Thymus (tissue), 11 donors: ENCODE measurements at regions not wholly inside any gene's neighbourhood (a gene's known extent, or its start where the extent isn't known, plus 50 kb on each side); places are given as distances from the start of the nearest gene placed in this dataset.

Experiments used
- DNase-seq, 9 donors: peaks; one replicate each; pipeline ENCODE4 v3.0.0-alpha.2; 2013; ENCODE audit warnings: low spot score in 9 of 9, low read depth in 6 of 9, missing footprints in 1 of 9
- H3K27ac ChIP-seq, 2 donors: one replicate each; pipeline ENCODE4 v1.5.1; 2013; ENCODE audit warnings: control low read depth in 1 of 2, low read depth in 1 of 2, low read length in 1 of 2, mild to moderate bottlenecking in 1 of 2, moderate library complexity in 1 of 2
- H3K27me3 ChIP-seq, 2 donors: one replicate each; pipeline ENCODE4 v1.5.1; 2013; ENCODE audit warnings: low read length in 1 of 2; ENCODE audit not compliant: control insufficient read depth in 2 of 2, insufficient read depth in 1 of 2
- H3K36me3 ChIP-seq, 2 donors: one replicate each; pipeline ENCODE4 v1.5.1; 2013; ENCODE audit warnings: low read length in 1 of 2, mild to moderate bottlenecking in 1 of 2, moderate library complexity in 1 of 2; ENCODE audit not compliant: control insufficient read depth in 2 of 2, insufficient read depth in 2 of 2
- H3K4me1 ChIP-seq, 2 donors: one replicate each; pipeline ENCODE4 v1.5.1; 2013; ENCODE audit warnings: low read length in 2 of 2; ENCODE audit not compliant: control insufficient read depth in 2 of 2, insufficient read depth in 2 of 2
- H3K4me3 ChIP-seq, 2 donors: one replicate each; pipeline ENCODE4 v1.5.1; 2013; ENCODE audit warnings: low read length in 2 of 2, control low read depth in 1 of 2, mild to moderate bottlenecking in 1 of 2
- H3K9me3 ChIP-seq, 2 donors: one replicate each; pipeline ENCODE4 v1.5.1; 2013; ENCODE audit warnings: low read length in 1 of 2, mild to moderate bottlenecking in 1 of 2; ENCODE audit not compliant: control insufficient read depth in 2 of 2, insufficient read depth in 1 of 2
- WGBS: extraction: QIAGEN DNeasy Blood & Tissue Kit; methylation state at CpG from one replicate; pipeline ENCODE4 v1.1.7; 2013; 5-methylcytosine and 5-hydroxymethylcytosine counted together
- donor health status: healthy.

- DNase-seq: no peak
- 89% methylated on average over 9 of the region's 9 CpGs for WGBS
- H3K4me3 ChIP-seq: no peak overlapping the region
- no peaks in the 10 kb centered on the region for H3K36me3 ChIP-seq
- H3K4me1 ChIP-seq: peaks cover 0 to 2% of the 10 kb centered on the region in 2 donors
- H3K27ac ChIP-seq: no peak overlapping the region
- peaks cover 0 to 17% of the 10 kb centered on the region in 2 donors for H3K27me3 ChIP-seq
- no peaks in the 10 kb centered on the region for H3K9me3 ChIP-seq
These were observed 53.0 kb upstream of the BCL11B start for GRCh38 chr14:99325016-99325415.

GRCh38 chr14:99324291-99324690 lies 52.3 kb upstream of the BCL11B start:
- whole genome bisulfite sequencing: 90% methylated on average over 8 of the region's 8 CpGs

GRCh38 chr14:99323603-99324185 lies 51.7 kb upstream of the BCL11B start:
- Histone ChIP-seq H3K9me3 (no peaks in the 10 kb centered on the region), H3K27me3 (peaks cover 0 to 17% of the 10 kb centered on the region in 2 donors), H3K4me1 (peaks cover 0 to 3% of the 10 kb centered on the region in 2 donors), H3K4me3 (no peak overlapping the region), H3K27ac (no peak overlapping the region), H3K36me3 (no peaks in the 10 kb centered on the region)
- WGBS: 91% methylated on average over 14 of the region's 14 CpGs
- DNase-seq: no peak

More at GRCh38 chr14:99324291-99324690, 52.3 kb upstream of the BCL11B start:
- Histone ChIP-seq H3K4me1 (peaks cover 0 to 3% of the 10 kb centered on the region in 2 donors), H3K4me3 (no peak overlapping the region), H3K9me3 (no peaks in the 10 kb centered on the region), H3K27me3 (peaks cover 0 to 18% of the 10 kb centered on the region in 2 donors), H3K36me3 (no peaks in the 10 kb centered on the region), H3K27ac (no peak overlapping the region)
- DNase-seq: no peak

- DNase-seq: no peak
- no peak overlapping the region for H3K27ac ChIP-seq
- no peaks in the 10 kb centered on the region for H3K36me3 ChIP-seq
- no peaks in the 10 kb centered on the region for H3K9me3 ChIP-seq
- H3K4me3 ChIP-seq: no peak overlapping the region
- WGBS: 83% methylated on average over 20 of the region's 20 CpGs
- peaks cover 0 to 18% of the 10 kb centered on the region in 2 donors for H3K27me3 ChIP-seq
- H3K4me1 ChIP-seq: peaks cover 0 to 3% of the 10 kb centered on the region in 2 donors
These were observed 51.0 kb upstream of the BCL11B start for GRCh38 chr14:99322731-99323599.

GRCh38 chr14:99321955-99322730 lies 50.1 kb upstream of the BCL11B start:
- Histone ChIP-seq H3K9me3 (no peaks in the 10 kb centered on the region), H3K4me1 (peaks cover 0 to 3% of the 10 kb centered on the region in 2 donors), H3K4me3 (no peak overlapping the region), H3K27ac (no peak overlapping the region), H3K36me3 (no peaks in the 10 kb centered on the region), H3K27me3 (peaks cover 0 to 18% of the 10 kb centered on the region in 2 donors)
- 68% methylated on average over 13 of the region's 13 CpGs for WGBS
- DNase-seq: no peak
